GM23338 (cell line): ENCODE measurements at regions not wholly inside any gene's neighbourhood (a gene's known extent, or its start where the extent isn't known, plus 50 kb on each side); places are given as distances from the start of the nearest gene placed in this dataset.

ENCODE experiments used
- EZH2 ChIP-seq: fragments of 200-600 bp; sonication (generic); IDR thresholded peaks from one replicate; pipeline ENCODE4 v1.8.0; 2017; ENCODE audit warnings: antibody characterized with exemption, mild to moderate bottlenecking, low read depth; ENCODE audit not compliant: unreplicated experiment
- JUNB ChIP-seq: IDR thresholded peaks from one replicate; pipeline ENCODE4 v1.6.1; 2016; ENCODE audit warnings: antibody characterized with exemption; ENCODE audit not compliant: unreplicated experiment
- NANOG ChIP-seq: IDR thresholded peaks from 2 replicates; pipeline ENCODE4 v1.6.1; 2016; ENCODE audit warnings: antibody characterized with exemption, borderline replicate concordance
- POLR2AphosphoS5 ChIP-seq: IDR thresholded peaks from 2 replicates; pipeline ENCODE4 v1.6.1; 2016; ENCODE audit warnings: antibody characterized with exemption, low read depth
- ZNF114 ChIP-seq: fragments of 250-450 bp; sonication (Bioruptor Pico); IDR thresholded peaks from 2 replicates; pipeline ENCODE4 v1.5.0; 2020; ENCODE audit warnings: mild to moderate bottlenecking, moderate library complexity
- TF ChIP-seq, protein P1 (sequence below): fragments of 250-450 bp; sonication (Bioruptor Pico); IDR thresholded peaks from 2 replicates; pipeline ENCODE4 v1.5.0; 2020; ENCODE audit warnings: mild to moderate bottlenecking, moderate library complexity
- TF ChIP-seq, protein P2 (sequence below): IDR thresholded peaks from 2 replicates; pipeline ENCODE4 v1.6.1; 2016; ENCODE audit warnings: antibody characterized with exemption
- TF ChIP-seq, protein P3 (sequence below): IDR thresholded peaks from one replicate; pipeline ENCODE4 v1.6.1; 2018; ENCODE audit warnings: antibody characterized with exemption; ENCODE audit not compliant: unreplicated experiment

DNA sequence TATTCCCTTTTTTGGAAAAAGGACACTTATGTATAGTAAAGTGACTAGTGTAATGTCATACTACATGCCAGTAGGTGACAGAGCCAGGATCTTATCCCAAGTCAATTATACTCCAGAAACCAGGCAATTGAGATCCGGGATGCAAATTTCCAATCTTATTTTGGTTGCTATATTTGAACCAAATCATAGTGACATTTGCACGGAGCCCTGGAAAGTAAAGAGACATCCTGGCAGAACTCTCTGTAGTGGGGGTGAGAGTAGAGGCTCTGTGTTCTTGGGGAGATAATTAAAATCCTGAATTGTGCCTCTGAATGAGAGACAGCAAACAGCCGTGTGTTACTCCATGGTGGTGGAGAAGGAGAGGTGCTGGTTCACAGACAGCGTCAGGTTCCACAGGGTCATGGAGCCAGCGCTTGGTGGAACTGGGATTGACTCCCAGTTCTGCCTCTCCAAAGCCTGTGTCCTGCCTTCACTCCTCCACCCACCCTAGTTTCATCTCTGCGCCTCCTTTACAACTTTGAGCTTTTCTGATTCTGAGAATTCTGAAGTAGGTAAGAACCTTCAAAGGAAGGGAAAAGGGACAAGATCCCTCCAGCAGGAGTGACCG is 432.3 kb downstream of the PTPRU start (continued):
- TF ChIP-seq, protein P1, sequence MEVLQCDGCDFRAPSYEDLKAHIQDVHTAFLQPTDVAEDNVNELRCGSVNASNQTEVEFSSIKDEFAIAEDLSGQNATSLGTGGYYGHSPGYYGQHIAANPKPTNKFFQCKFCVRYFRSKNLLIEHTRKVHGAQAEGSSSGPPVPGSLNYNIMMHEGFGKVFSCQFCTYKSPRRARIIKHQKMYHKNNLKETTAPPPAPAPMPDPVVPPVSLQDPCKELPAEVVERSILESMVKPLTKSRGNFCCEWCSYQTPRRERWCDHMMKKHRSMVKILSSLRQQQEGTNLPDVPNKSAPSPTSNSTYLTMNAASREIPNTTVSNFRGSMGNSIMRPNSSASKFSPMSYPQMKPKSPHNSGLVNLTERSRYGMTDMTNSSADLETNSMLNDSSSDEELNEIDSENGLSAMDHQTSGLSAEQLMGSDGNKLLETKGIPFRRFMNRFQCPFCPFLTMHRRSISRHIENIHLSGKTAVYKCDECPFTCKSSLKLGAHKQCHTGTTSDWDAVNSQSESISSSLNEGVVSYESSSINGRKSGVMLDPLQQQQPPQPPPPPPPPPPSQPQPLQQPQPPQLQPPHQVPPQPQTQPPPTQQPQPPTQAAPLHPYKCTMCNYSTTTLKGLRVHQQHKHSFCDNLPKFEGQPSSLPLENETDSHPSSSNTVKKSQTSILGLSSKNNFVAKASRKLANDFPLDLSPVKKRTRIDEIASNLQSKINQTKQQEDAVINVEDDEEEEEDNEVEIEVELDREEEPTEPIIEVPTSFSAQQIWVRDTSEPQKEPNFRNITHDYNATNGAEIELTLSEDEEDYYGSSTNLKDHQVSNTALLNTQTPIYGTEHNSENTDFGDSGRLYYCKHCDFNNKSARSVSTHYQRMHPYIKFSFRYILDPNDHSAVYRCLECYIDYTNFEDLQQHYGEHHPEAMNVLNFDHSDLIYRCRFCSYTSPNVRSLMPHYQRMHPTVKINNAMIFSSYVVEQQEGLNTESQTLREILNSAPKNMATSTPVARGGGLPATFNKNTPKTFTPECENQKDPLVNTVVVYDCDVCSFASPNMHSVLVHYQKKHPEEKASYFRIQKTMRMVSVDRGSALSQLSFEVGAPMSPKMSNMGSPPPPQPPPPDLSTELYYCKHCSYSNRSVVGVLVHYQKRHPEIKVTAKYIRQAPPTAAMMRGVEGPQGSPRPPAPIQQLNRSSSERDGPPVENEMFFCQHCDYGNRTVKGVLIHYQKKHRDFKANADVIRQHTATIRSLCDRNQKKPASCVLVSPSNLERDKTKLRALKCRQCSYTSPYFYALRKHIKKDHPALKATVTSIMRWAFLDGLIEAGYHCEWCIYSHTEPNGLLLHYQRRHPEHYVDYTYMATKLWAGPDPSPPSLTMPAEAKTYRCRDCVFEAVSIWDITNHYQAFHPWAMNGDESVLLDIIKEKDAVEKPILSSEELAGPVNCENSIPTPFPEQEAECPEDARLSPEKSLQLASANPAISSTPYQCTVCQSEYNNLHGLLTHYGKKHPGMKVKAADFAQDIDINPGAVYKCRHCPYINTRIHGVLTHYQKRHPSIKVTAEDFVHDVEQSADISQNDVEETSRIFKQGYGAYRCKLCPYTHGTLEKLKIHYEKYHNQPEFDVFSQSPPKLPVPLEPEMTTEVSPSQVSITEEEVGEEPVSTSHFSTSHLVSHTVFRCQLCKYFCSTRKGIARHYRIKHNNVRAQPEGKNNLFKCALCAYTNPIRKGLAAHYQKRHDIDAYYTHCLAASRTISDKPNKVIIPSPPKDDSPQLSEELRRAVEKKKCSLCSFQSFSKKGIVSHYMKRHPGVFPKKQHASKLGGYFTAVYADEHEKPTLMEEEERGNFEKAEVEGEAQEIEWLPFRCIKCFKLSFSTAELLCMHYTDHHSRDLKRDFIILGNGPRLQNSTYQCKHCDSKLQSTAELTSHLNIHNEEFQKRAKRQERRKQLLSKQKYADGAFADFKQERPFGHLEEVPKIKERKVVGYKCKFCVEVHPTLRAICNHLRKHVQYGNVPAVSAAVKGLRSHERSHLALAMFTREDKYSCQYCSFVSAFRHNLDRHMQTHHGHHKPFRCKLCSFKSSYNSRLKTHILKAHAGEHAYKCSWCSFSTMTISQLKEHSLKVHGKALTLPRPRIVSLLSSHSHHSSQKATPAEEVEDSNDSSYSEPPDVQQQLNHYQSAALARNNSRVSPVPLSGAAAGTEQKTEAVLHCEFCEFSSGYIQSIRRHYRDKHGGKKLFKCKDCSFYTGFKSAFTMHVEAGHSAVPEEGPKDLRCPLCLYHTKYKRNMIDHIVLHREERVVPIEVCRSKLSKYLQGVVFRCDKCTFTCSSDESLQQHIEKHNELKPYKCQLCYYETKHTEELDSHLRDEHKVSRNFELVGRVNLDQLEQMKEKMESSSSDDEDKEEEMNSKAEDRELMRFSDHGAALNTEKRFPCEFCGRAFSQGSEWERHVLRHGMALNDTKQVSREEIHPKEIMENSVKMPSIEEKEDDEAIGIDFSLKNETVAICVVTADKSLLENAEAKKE (CRISPR knock-in tag): no peak
- TF ChIP-seq NANOG (no peak), EZH2 (no peak), POLR2AphosphoS5 (no peak), JUNB (no peak), ZNF114 (no peak)
- TF ChIP-seq, protein P2, sequence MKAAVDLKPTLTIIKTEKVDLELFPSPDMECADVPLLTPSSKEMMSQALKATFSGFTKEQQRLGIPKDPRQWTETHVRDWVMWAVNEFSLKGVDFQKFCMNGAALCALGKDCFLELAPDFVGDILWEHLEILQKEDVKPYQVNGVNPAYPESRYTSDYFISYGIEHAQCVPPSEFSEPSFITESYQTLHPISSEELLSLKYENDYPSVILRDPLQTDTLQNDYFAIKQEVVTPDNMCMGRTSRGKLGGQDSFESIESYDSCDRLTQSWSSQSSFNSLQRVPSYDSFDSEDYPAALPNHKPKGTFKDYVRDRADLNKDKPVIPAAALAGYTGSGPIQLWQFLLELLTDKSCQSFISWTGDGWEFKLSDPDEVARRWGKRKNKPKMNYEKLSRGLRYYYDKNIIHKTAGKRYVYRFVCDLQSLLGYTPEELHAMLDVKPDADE: no peak
- TF ChIP-seq, protein P3, sequence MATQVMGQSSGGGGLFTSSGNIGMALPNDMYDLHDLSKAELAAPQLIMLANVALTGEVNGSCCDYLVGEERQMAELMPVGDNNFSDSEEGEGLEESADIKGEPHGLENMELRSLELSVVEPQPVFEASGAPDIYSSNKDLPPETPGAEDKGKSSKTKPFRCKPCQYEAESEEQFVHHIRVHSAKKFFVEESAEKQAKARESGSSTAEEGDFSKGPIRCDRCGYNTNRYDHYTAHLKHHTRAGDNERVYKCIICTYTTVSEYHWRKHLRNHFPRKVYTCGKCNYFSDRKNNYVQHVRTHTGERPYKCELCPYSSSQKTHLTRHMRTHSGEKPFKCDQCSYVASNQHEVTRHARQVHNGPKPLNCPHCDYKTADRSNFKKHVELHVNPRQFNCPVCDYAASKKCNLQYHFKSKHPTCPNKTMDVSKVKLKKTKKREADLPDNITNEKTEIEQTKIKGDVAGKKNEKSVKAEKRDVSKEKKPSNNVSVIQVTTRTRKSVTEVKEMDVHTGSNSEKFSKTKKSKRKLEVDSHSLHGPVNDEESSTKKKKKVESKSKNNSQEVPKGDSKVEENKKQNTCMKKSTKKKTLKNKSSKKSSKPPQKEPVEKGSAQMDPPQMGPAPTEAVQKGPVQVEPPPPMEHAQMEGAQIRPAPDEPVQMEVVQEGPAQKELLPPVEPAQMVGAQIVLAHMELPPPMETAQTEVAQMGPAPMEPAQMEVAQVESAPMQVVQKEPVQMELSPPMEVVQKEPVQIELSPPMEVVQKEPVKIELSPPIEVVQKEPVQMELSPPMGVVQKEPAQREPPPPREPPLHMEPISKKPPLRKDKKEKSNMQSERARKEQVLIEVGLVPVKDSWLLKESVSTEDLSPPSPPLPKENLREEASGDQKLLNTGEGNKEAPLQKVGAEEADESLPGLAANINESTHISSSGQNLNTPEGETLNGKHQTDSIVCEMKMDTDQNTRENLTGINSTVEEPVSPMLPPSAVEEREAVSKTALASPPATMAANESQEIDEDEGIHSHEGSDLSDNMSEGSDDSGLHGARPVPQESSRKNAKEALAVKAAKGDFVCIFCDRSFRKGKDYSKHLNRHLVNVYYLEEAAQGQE: no peak
